GM18909 (cell line): ENCODE measurements at regions not wholly inside any gene's neighbourhood (a gene's known extent, or its start where the extent isn't known, plus 50 kb on each side); places are given as distances from the start of the nearest gene placed in this dataset.
"Not testable (repeated sequence)": the region's sequence is repeated elsewhere in the genome, so short reads cannot be mapped to it uniquely, and the experiment has no call there.

Experiments
- ATAC-seq: cut with Tn5 transposase; IDR thresholded peaks from one replicate; pipeline ENCODE4 v1.9.1; 2021; ENCODE audit warnings: mild to moderate bottlenecking; ENCODE audit not compliant: unreplicated experiment, poor library complexity

GRCh38 chr6:155936551-155936950, 480.9 kb upstream of the NOX3 start:
- ATAC-seq: no peak

GRCh38 chr6:155936127-155936526, 480.5 kb upstream of the NOX3 start:
- ATAC-seq: no peak

GRCh38 chr6:155916846-155917624, 461.4 kb upstream of the NOX3 start:
- ATAC-seq: no peak

GRCh38 chr6:155915651-155916050, 460.0 kb upstream of the NOX3 start:
- ATAC-seq: no peak

- ATAC-seq: no peak
Observed at GRCh38 chr6:155913816-155914215, 458.2 kb upstream of the NOX3 start.

DNA sequence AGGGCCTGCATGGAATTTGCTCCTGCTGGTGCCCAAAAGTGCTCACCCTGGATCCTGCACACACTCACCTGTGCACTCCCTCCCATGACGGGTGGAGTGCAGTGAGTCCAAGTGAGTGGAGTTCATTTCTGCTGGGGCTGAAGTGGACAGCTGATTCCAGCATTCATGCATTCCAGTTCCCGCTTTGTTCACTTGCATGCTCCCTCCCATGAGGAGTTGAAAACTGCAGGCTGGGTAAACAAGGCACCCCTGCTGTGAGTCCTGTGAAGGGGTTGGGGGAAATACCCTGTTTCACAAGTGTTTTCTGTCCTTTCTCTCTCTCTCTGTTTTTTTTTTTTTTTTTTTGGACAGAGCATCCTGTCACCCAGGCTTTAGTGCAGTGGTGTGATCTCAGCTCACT, 454.1 kb upstream of the NOX3 start:
- ATAC-seq: no peak

- ATAC-seq: no peak
Observed at GRCh38 chr6:155895641-155896040, 440.0 kb upstream of the NOX3 start.

DNA sequence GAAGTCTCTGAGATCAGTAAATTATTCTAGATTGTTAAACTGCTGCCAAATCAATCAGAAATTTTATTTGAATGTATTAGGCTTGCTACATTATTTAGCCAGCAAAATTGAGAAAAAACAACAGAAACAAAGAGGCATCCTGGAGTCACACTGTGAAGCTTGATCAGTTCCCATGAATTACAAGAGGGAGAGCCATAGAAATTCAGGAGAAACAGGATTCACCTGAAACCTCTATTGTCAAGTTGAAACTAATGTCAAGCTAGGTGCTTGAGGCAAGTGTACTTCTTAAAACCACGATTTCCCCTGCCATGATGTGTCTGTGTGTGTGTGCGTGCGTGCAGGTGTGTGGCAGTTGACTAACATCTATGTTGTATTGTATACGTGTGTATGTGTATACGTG, 439.1 kb upstream of the NOX3 start:
- ATAC-seq: no peak

GRCh38 chr6:155894262-155894661, 438.6 kb upstream of the NOX3 start:
- ATAC-seq: no peak

GRCh38 chr6:155890409-155890808, 434.8 kb upstream of the NOX3 start:
- no peak for ATAC-seq

GRCh38 chr6:155889410-155889809, 433.8 kb upstream of the NOX3 start:
- no peak for ATAC-seq

GRCh38 chr6:155887421-155887820, 431.8 kb upstream of the NOX3 start:
- no peak for ATAC-seq

- ATAC-seq: no peak
Observed at GRCh38 chr6:155883741-155884140, 428.1 kb upstream of the NOX3 start.

DNA sequence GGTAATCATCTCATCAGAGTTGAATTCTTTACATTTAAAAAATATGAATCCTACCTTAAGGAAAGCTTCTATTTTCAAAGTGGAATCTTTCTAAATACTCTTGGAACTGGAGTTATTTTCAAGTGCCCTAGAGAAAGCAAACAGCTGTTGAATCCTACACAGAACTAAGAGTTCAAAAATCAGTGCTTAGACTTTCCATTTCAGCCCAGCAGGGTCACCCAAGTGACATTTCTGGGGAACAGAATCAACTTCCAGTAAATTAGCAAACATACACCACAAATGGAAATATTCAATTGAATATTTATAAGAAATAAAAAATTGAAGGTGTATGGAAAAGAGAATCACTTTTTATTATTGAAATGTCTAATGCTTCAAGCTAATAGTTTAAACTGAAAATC, 427.7 kb upstream of the NOX3 start:
- ATAC-seq: no peak

DNA sequence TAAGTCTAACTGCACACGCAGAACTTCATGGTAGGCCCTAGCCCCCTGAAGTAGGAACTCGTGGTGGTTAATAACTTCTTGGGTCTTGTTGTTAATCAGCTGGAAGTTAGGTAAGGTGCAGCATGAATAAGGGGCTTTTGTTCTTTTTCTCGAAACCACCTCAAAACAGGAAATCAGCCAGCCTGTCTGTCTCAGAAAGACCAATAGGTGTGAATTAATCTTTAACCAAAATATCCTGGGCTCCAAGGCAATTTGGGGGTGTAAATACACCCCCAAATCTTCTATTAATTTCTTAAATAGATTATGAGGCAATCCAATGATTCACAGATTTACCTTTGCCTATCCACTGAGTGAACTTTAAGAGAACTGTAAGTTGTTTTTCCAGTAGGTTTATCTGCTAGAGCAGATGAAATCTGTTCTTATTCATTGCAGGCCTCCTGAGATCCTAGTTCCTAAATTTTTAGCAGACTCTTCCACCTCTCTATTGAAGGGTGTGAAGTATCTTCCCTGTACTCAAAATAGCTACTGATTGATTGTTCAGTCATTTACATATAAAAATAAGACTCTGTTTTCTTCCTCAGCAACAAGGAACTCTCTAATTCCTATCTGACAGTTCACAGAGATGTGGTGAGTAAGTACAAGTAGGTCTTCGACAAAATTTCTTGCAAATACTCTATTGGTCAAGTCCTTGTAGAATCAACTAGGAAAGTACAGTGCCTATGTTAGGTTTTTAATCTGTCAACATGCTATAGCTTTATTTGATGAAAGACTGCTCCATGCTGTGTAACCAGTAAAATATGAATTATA, 427.1 kb upstream of the NOX3 start:
- peak; percentile 90 for ATAC-seq

GRCh38 chr6:155881826-155882526, 426.3 kb upstream of the NOX3 start:
- ATAC-seq: peak; percentile 42

- ATAC-seq: no peak
Observed at GRCh38 chr6:155880900-155881299, 425.3 kb upstream of the NOX3 start.

GRCh38 chr6:155872961-155873360, 417.3 kb upstream of the NOX3 start:
- peak; percentile 66 for ATAC-seq

- no peak for ATAC-seq
Observed at GRCh38 chr6:155867682-155868081, 412.0 kb upstream of the NOX3 start.

GRCh38 chr6:155866676-155867390, 411.2 kb upstream of the NOX3 start:
- not testable (repeated sequence) for ATAC-seq
